A673 (cell line): ENCODE measurements at regions not wholly inside any gene's neighbourhood (a gene's known extent, or its start where the extent isn't known, plus 50 kb on each side); places are given as distances from the start of the nearest gene placed in this dataset.

Experiments
- EZH2 ChIP-seq: fragments of 200-600 bp; sonication (generic); IDR thresholded peaks from 2 replicates; pipeline ENCODE4 v1.6.1; 2017; ENCODE audit warnings: borderline replicate concordance, low read depth, mild to moderate bottlenecking, mixed read lengths, antibody characterized with exemption, low read length; ENCODE audit not compliant: poor library complexity, severe bottlenecking
- TF ChIP-seq, protein P1 (sequence below): fragments of 300-800, 200-600 bp; sonication (generic); conservative IDR thresholded peaks from 2 replicates; pipeline ENCODE4 v1.5.1; 2017; ENCODE audit warnings: low read depth, mild to moderate bottlenecking, antibody characterized with exemption, low read length, moderate library complexity, mixed read lengths

DNA sequence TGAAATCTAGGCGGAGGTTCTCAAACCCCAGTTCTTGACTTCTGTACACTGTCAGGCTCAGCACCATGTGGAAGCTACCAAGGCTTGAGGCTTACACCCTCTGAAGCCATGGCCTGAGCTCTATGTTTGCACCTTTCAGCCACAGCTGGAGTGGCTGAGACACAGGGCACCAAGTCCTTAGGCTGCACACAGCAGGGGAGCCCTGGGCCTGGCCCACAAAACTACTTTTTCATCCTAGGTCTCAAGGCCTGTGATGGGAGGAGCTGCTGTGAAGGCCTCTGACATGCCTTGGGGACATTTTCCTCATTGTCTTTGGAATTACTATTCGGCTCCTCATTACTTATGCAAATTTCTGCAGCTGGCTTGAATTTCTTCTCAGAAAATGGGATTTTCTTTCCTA is 503.2 kb upstream of the PCDH20 start:
- TF ChIP-seq, protein P1, sequence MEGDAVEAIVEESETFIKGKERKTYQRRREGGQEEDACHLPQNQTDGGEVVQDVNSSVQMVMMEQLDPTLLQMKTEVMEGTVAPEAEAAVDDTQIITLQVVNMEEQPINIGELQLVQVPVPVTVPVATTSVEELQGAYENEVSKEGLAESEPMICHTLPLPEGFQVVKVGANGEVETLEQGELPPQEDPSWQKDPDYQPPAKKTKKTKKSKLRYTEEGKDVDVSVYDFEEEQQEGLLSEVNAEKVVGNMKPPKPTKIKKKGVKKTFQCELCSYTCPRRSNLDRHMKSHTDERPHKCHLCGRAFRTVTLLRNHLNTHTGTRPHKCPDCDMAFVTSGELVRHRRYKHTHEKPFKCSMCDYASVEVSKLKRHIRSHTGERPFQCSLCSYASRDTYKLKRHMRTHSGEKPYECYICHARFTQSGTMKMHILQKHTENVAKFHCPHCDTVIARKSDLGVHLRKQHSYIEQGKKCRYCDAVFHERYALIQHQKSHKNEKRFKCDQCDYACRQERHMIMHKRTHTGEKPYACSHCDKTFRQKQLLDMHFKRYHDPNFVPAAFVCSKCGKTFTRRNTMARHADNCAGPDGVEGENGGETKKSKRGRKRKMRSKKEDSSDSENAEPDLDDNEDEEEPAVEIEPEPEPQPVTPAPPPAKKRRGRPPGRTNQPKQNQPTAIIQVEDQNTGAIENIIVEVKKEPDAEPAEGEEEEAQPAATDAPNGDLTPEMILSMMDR: no peak
- TF ChIP-seq EZH2: no peak
